ENCODE measurements at regions not wholly inside any gene's neighbourhood (a gene's known extent, or its start where the extent isn't known, plus 50 kb on each side); places are given as distances from the start of the nearest gene placed in this dataset.

DNA sequence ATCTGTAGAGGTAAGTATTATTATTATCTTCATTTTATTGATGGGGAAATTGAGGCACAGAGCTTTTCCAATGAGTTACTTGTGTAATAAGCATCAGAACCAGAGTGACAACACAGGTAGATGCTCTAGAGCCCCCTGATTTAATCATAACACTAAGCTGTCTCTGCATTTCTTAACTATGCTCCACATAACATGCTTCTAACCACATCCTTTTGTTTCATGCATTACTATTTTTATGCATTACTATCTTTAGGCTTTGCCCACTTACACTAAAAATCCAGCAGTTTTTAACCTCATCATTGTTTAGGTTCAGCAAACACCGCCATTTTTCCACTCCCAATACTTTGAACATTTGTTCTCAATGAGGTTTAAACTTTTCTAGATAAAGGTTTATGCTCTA lies 1900.8 kb upstream of the PCDH10 start:
- TF ChIP-seq EZH2 (IDR thresholded peaks at IDR 0.05; ENCODE audit: borderline replicate concordance, low read depth, low read length, severe bottlenecking), result no peak
- TF ChIP-seq, protein P1, sequence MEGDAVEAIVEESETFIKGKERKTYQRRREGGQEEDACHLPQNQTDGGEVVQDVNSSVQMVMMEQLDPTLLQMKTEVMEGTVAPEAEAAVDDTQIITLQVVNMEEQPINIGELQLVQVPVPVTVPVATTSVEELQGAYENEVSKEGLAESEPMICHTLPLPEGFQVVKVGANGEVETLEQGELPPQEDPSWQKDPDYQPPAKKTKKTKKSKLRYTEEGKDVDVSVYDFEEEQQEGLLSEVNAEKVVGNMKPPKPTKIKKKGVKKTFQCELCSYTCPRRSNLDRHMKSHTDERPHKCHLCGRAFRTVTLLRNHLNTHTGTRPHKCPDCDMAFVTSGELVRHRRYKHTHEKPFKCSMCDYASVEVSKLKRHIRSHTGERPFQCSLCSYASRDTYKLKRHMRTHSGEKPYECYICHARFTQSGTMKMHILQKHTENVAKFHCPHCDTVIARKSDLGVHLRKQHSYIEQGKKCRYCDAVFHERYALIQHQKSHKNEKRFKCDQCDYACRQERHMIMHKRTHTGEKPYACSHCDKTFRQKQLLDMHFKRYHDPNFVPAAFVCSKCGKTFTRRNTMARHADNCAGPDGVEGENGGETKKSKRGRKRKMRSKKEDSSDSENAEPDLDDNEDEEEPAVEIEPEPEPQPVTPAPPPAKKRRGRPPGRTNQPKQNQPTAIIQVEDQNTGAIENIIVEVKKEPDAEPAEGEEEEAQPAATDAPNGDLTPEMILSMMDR (IDR thresholded peaks at IDR 0.05; ENCODE audit: borderline replicate concordance, extremely low read depth, low read length, poor library complexity, severe bottlenecking), result no peak

All from DND-41 (cell line).